Thoracic aorta (tissue), 2 donors: ENCODE measurements at regions not wholly inside any gene's neighbourhood (a gene's known extent, or its start where the extent isn't known, plus 50 kb on each side); places are given as distances from the start of the nearest gene placed in this dataset.
"Not testable (repeated sequence)": the region's sequence is repeated elsewhere in the genome, so short reads cannot be mapped to it uniquely, and the experiment has no call there.

Experiments
- ATAC-seq: fragments of 150-250 bp; one replicate; pipeline ENCODE4 v1.8.0; 2017; ENCODE audit warnings: low read depth; ENCODE audit not compliant: insufficient number of reproducible peaks, low FRiP score
- DNase-seq: peaks from one replicate; pipeline ENCODE4 v3.0.0-alpha.2; 2020; ENCODE audit warnings: low spot score
- H3K27ac ChIP-seq, 2 donors: fragments of 200-600 bp; sonication (generic); 1 replicate in 1 of 2; 2 replicates in 1 of 2; pipeline ENCODE4 v1.5.1; 2016; ENCODE audit warnings: mild to moderate bottlenecking in 2 of 2, moderate library complexity in 2 of 2
- H3K27me3 ChIP-seq: fragments of 200-600 bp; sonication (generic); replicated peaks from 2 replicates; pipeline ENCODE4 v1.6.0; 2016; ENCODE audit warnings: mild to moderate bottlenecking; ENCODE audit not compliant: insufficient read depth
- H3K36me3 ChIP-seq: fragments of 200-600 bp; sonication (generic); one replicate; pipeline ENCODE4 v1.5.1; 2016
- H3K4me1 ChIP-seq, 2 donors: fragments of 200-600 bp; sonication (generic); 1 replicate in 1 of 2; 2 replicates in 1 of 2; pipeline versions ENCODE4 v1.5.1 to v1.6.0; 2016; ENCODE audit warnings: low read depth in 2 of 2, mild to moderate bottlenecking in 1 of 2; ENCODE audit not compliant: control insufficient read depth in 1 of 2
- H3K4me3 ChIP-seq: fragments of 200-600 bp; sonication (generic); 2 replicates; pipeline ENCODE4 v1.5.1; 2016; ENCODE audit warnings: mild to moderate bottlenecking
- H3K9me3 ChIP-seq: fragments of 200-600 bp; sonication (generic); 2 replicates; pipeline ENCODE4 v1.5.1; 2016

DNA sequence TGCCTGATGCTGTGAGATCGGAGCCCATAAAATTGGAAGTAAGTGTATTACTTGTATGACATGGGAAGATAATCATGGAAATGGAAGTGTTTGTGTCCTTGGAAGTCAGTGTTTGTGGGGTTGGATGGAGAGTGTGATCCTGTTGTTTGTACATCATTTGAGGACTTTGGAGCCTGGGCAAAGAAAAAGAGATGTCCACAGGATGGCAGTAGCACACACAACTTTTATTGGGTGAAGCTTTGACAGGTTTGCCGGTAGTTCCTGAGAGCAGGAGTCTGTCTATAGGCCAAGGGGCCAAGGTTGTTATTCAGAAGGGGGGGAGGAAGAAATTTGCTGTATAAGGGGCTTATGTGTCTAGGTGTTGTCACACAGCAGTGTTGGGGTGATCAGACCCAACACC lies 533.3 kb downstream of the RPIA start:
- H3K36me3 ChIP-seq, H3K27ac ChIP-seq, H3K27me3 ChIP-seq, ATAC-seq, H3K9me3 ChIP-seq, H3K4me1 ChIP-seq, DNase-seq, H3K4me3 ChIP-seq: not testable (repeated sequence)

DNA sequence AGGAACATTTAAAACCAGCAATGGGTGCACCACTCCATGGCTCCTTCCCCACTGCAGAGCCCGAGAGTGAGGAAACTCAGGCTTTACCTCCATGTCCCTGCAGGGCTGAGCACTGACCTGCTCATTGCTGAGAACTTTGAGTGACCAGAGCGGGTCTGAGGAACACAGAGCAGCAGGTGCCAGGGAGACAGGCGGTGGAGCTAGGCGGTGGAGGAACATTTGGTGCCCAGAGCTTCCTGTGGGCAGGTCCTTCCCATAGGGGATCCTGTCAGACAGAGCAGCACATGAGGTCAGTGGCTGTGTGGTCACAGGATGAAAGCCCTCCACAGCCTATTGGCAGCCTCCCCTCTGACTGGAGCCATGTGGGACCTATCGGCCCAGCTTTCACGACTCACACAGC lies 538.5 kb downstream of the RPIA start:
- H3K27me3 ChIP-seq, ATAC-seq, H3K9me3 ChIP-seq, H3K27ac ChIP-seq, H3K4me3 ChIP-seq, H3K4me1 ChIP-seq, DNase-seq, H3K36me3 ChIP-seq: not testable (repeated sequence)

DNA sequence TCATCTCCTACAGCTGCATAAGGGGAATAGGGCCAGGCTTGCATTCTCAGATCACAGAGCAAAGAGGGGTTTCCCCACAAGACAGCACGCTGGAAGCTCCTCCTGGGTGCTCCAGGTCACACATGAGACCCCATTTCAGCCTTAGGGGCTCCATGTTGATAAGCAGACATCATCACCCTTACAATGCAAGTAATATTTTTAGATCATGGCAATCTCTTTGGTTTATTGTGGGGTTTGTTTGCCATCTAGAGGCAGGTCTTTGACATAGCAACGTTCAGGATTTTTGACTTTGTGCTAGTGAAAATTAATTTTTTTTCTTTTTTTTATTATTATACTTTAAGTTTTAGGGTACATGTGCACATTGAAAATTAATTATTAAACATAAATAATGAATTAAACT lies 539.8 kb downstream of the RPIA start:
- not testable (repeated sequence) for H3K4me1 ChIP-seq, ATAC-seq, H3K9me3 ChIP-seq, H3K27me3 ChIP-seq, H3K4me3 ChIP-seq, H3K27ac ChIP-seq, H3K36me3 ChIP-seq, DNase-seq

DNA sequence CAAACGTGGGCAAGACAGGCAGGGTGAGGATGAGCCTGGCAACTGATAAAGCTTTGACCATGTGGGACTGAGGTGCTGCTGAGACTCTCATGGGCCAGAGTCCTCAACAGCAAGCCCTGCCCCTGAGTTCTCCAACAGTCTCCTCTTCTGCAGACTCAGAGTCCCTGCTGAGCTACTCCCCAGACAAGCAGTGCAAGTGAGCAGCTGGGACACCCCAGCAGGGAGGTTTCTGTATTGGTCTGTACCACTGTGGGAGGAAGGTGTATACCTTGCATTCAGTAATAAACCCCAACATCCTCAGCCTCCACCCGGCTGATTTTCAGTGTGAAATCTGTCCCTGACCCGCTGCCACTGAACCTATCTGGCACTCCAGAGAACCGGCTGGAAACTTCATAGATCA lies 542.5 kb downstream of the RPIA start:
- not testable (repeated sequence) for H3K36me3 ChIP-seq, DNase-seq, H3K4me3 ChIP-seq, ATAC-seq, H3K27me3 ChIP-seq, H3K4me1 ChIP-seq, H3K27ac ChIP-seq, H3K9me3 ChIP-seq

DNA sequence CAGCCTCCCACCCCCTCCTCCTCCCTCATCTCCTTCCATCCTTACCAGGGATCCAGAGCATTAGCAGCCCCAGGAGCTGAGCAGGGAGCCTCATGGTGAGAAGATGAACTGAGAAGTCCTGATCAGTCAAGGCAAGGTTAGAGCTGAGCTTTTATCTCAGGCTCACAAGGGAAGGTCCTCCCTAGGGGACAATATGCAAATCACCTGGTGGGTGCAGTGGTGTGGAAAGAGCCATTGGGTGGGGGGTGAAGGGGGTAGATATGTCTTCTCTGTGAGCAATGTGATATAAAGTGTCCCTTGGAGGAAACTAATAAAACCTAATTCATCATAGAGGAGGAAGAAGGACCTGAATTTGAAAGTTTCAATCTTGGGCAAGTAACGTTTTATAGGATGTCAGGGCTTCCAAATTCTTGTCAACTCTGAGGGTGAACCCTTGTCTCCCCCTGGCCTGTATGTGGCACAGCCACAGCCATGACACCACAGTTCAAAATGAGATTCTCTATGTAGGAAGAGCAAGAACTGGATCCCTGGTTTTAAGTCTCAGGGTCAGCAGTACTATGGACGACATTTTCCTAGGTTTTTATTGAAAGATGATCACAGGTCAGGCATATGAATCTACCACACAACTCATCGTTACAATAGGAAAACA lies 543.5 kb downstream of the RPIA start:
- H3K27ac ChIP-seq, DNase-seq, H3K9me3 ChIP-seq, H3K4me3 ChIP-seq, H3K4me1 ChIP-seq, H3K27me3 ChIP-seq, ATAC-seq, H3K36me3 ChIP-seq: not testable (repeated sequence)

DNA sequence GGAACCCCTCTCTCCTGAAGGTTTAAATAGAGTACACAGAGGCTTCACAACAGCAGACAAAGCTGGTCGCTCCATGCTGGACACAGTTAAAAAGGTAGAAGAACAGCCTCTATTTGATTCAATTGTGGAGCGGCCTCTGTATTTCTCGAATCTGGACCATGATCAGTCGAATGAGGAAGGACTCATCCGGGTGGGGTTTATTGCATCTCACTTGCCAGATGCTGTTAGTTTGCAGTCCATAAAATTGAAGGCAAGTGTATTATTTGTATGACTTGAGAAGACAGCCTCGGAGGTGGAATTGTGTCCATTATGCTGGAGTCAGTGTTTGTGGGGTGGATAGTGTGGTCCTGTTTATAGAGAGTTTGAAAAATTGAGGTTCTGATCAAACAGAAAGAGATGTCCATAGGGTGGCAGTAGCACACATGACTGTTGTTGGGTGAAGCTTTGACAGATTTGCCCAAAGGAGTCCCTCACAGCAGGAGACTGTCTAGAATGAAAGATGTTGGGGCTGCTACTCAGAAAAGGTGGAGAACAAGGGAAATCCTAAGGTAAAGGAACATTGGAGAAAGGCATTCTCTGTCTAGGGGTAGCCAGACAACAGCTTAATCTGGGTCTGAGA lies 545.5 kb downstream of the RPIA start:
- not testable (repeated sequence) for H3K36me3 ChIP-seq, H3K4me1 ChIP-seq, ATAC-seq, H3K27me3 ChIP-seq, H3K9me3 ChIP-seq, H3K4me3 ChIP-seq, DNase-seq, H3K27ac ChIP-seq

DNA sequence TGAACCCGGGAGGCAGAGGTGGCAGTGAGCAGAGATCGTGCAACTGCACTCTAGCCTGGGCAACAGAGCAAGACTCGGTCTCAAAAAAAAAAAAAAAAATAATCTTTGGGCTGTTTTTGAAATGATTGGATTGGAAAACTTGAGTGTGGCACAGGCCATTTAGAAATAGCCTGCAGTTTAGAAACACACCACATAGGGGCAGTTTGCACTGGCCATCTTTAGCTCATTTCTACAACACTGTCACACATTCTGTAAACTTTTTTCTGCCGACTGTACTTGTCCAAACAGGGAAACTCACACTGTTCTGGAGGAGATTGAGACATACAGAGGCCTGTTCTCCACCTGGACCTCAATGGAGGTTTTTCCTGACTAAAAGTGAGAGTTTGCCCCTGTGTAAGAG lies 546.3 kb downstream of the RPIA start:
- not testable (repeated sequence) for H3K4me1 ChIP-seq, ATAC-seq, H3K4me3 ChIP-seq, H3K9me3 ChIP-seq, H3K27me3 ChIP-seq, DNase-seq, H3K36me3 ChIP-seq, H3K27ac ChIP-seq

DNA sequence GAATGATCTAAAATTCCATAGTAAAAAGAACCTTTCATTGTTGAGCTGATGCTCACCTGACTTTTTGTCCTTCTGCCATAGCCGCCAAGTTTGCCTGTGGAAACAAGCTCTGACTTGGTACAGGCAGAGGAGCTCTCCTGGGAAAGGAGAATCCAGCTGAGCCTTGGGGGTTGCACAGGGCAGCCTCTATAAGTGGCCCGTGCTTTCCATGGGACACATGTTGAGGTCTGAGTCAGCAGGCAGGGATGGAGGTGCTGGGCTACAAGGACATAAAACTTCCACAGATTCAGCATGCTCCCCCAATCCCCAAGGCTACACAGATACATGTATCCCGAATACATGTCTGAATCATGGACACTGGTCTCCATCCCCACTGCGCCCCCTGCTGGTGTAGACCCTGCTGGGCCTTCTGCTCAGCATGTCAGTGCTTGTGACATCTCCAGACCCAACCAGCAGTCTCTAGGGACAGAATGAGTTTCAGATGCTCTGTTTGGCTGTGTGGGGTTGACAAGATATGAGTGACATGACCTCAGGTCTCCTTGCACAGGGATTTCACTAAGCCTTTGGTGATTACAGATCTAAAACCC lies 551.7 kb downstream of the RPIA start:
- not testable (repeated sequence) for H3K36me3 ChIP-seq, DNase-seq, H3K9me3 ChIP-seq, H3K4me3 ChIP-seq, H3K4me1 ChIP-seq, ATAC-seq, H3K27me3 ChIP-seq, H3K27ac ChIP-seq

DNA sequence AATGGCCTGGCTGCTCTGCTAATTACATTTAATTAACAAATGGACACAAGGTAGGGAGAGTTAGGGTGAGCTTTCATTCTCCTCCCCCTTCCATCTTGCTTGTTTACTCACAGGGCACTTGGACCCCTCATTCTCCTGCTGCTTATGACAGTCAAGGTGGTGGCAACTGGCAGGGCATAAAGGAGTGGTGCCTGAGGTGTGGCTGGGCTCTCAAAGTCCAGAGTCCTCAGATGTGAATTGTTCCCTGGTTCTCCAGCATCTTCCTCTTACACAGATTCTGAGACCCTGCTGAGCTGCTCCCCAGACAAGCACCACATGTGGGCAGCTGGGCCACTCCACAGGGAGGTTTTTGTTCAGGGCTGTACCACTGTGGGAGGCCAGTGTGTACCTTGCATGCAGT lies 552.9 kb downstream of the RPIA start:
- H3K9me3 ChIP-seq, H3K4me3 ChIP-seq, H3K27me3 ChIP-seq, H3K27ac ChIP-seq, H3K4me1 ChIP-seq, DNase-seq, ATAC-seq, H3K36me3 ChIP-seq: not testable (repeated sequence)

DNA sequence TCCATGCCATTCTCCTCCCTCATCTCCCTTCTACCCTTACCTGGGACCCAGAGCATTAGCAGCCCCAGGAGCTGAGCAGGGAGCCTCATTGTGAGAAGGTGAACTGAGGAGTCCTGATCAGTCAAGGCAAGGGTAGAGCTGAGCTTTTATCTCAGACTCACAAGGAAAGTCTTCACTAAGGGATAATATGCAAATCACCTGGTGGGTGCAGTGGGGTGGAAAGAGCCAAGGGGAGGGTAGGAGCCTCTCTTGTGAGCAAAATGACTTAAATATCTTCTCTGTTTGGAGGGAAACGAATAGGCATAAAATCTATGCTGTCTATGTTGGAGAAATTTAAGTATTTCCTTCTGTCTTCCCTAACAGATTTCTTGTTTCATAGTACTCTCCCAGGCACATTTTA lies 554.0 kb downstream of the RPIA start:
- ATAC-seq, DNase-seq, H3K27ac ChIP-seq, H3K4me3 ChIP-seq, H3K4me1 ChIP-seq, H3K36me3 ChIP-seq, H3K9me3 ChIP-seq, H3K27me3 ChIP-seq: not testable (repeated sequence)

DNA sequence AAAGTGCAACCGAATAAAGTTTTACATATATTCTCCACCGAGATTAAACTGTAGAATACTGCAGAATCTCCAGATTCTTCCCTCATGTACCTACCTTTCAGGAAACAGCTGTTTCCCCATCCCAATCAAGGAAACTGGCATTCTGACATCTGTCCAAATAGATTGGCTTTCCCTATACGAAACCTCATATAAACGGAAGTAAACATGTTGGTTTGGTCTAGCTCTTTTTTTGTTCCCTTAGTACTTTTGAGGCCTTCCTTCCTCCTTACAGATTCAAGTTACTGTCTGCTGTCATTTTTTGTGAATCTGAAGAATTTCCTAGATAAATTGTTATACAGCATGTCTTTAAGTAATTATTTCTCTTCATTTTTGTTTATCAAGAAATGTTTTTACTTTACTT lies 554.6 kb downstream of the RPIA start:
- H3K4me1 ChIP-seq, H3K36me3 ChIP-seq, DNase-seq, ATAC-seq, H3K4me3 ChIP-seq, H3K9me3 ChIP-seq, H3K27me3 ChIP-seq, H3K27ac ChIP-seq: not testable (repeated sequence)

DNA sequence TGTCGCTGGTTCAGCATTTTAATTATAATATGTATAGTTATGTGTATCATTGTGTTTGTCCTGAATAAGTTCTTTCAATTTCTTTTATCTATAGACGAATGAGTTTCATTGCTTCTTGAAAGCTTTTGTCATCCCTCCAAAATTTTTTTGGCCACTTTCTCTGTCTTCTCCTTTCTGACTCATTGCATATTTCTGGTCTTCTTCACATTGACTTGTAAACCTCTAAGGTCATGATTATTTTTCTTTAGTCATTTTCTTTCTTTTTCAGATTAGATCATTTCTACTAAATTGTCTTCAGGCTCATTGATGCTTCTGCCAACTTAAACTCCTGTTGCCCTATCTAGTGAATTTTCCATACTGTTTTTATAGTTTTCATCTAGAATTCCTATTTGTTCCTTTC lies 555.1 kb downstream of the RPIA start:
- H3K9me3 ChIP-seq, H3K36me3 ChIP-seq, H3K27me3 ChIP-seq, H3K4me1 ChIP-seq, ATAC-seq, DNase-seq, H3K4me3 ChIP-seq, H3K27ac ChIP-seq: not testable (repeated sequence)

DNA sequence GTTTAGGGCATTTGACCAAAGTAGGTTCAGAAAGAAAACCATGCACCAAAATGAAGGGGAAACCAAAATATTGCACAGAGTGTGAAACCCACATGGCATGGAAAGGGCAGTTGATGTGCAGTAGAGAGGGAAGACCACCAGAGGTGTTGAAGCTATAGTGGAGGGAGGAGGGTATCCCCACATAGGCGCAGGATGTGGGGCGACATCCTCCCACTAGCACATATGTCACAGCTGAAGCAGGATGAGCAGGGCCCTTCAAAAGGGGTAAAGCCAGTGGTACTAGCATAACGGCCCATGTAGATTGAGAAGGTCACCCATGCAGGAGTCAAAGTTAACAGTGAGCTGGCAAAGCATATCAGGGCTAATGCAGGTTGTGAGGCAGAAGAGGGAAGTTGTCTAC lies 563.5 kb downstream of the RPIA start:
- not testable (repeated sequence) for DNase-seq, H3K36me3 ChIP-seq, ATAC-seq, H3K4me3 ChIP-seq, H3K27ac ChIP-seq, H3K27me3 ChIP-seq, H3K4me1 ChIP-seq, H3K9me3 ChIP-seq
